ENCODE measurements at regions not wholly inside any gene's neighbourhood (a gene's known extent, or its start where the extent isn't known, plus 50 kb on each side); places are given as distances from the start of the nearest gene placed in this dataset.
"Not testable (repeated sequence)": the region's sequence is repeated elsewhere in the genome, so short reads cannot be mapped to it uniquely, and the experiment has no call there.

- no peak for DNase-seq (ENCODE audit: low spot score)
Measured at GRCh38 chr7:136325578-136325977, 348.4 kb upstream of the MTPN start.

GRCh38 chr7:136325027-136325426, 347.9 kb upstream of the MTPN start:
- DNase-seq (ENCODE audit: low spot score) = no peak

- DNase-seq (ENCODE audit: low spot score) = no peak
Measured at GRCh38 chr7:136324073-136324704, 347.0 kb upstream of the MTPN start.

GRCh38 chr7:136312592-136312991, 335.4 kb upstream of the MTPN start:
- DNase-seq (ENCODE audit: low spot score) = no peak

DNA sequence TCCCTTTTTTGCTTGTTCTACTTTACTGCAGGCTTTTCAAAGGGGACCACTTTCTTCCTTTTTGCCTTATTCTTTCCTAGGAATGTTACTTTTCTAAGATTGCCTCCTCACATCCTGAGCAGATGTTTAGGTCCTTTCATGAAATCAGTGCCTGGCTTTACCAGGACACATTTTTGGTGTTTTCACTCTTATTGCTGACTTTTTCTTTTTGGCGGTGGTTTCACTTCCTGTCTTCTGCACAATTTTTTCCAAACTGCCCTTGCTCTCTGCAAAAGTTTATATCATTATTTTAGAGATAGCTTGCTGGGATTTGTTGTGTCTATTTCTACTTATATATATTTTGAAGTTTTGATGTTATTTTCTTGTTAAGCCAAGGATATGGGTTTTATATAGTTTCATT, 332.2 kb upstream of the MTPN start:
- no peak for DNase-seq (ENCODE audit: low spot score)

- no peak for DNase-seq (ENCODE audit: low spot score)
Measured at GRCh38 chr7:136308230-136308629, 331.1 kb upstream of the MTPN start.

DNA sequence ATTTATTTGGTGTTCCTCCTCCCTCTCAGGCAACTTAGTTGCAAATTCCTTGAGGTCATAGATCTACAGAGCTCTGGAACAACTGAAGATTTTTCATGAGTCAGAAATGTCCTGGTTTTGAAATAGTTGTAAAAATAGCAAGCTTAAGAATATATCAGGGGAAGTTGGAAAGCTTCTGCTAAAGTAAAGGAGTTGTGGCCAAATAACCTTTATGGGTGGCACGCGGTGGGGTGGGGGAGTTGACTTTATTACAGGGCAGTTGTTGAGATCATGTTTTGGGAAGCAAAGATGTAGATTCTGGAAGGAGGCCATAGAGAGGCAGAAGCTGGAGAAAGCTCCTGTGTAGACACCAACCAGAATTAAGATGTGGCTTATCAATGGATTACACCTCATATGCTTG, 326.0 kb upstream of the MTPN start:
- peak; percentile 70 for DNase-seq (ENCODE audit: low spot score)

DNA sequence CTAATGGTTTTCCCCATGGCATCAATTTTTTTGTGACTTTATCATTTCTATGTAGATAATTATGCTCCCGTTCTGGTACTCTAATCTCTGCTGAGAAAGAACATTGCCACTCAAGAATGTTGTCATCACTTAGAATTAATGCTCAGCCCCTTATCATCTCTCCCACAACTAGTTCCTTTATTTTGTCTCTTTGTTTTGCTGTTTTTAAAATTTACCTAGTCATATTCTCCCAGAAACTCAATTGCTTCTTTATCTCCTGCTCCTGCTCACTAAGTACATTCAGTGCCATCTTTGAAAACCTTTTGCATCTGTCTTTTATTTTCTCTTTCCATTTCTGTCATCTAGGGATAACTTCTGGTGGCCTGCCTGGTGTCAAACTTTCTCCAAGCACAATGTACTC, 324.9 kb upstream of the MTPN start:
- DNase-seq (ENCODE audit: low spot score) = no peak

DNA sequence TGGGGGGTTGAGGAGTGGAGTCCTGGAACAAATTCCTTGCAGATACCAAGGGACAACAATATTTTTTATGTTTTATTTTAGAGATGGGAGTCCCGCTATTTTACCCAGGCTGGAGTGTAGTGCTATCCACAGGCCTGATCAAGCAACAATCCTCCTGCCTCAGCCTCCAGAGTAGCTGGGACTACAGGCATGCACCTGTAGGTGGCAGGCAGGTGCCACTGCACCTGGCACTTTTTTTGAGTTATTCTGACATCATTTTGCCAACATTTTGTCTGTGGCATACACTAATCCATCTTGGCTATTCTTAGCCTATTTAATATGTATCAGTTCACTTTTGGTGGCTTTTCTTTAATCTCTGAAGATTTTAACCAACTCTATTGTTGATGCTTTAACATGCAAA, 317.8 kb upstream of the MTPN start:
- DNase-seq (ENCODE audit: low spot score) = no peak

GRCh38 chr7:136293841-136294391, 316.8 kb upstream of the MTPN start:
- DNase-seq (ENCODE audit: low spot score) = no peak

DNA sequence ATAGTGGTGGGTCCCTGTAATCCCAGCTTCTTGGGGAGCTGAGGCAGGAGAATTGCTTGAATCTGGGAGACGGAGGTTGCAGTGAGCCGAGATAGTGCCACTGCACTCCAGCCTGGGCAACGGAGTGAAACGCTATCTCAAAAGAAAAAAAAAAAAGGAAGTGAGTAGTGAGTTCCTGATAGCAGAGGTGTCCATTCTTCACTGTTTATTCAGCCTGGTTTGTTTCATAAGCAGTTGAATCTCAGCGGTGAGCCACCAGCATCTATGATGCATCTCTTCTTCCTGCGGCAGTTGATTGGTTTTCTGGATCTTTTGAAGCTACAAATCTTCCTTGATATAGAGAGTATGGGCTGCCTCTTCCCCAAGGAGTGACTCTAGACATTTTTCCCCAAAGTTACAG, 316.1 kb upstream of the MTPN start:
- DNase-seq (ENCODE audit: low spot score) = no peak

DNA sequence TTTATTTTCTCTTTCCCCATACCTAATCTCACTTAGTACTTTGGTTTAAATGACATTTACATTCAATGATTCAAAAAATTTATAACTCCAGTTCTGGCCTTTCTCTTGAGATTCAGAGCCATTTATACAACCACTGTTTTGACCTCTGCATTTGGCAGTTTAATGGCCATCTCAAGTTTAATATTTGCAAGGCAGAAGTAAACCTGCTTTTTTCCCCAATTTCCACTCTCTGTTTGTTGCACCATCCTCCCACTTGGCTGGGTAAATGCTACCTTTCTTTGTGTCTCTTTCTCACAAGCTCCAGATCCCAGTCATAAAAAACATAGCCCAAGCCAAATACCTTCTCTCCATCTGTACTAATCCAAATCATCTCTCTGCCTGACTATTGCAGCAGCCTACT, 315.2 kb upstream of the MTPN start:
- DNase-seq (ENCODE audit: low spot score) = peak; percentile 25

- DNase-seq (ENCODE audit: low spot score) = no peak
Measured at GRCh38 chr7:136290351-136290750, 313.2 kb upstream of the MTPN start.

DNA sequence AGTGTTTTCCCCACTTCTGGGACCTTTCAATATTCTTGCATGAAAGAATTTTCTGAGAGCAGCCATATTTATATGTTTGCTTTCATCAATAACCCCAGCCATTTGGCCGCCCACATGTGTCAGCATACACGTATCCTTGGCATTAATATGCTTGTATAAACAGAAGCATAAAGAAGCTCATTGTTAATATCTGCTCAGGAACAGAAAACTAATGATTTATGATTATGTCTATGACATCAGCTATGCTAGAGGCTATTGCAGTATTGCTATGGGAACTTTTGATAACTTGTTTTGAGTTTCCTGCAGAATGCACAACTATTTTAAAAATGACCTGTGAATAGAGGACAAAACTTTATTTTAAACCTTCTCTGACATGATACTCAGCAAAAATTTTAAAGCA, 300.9 kb upstream of the MTPN start:
- peak; percentile 52 for DNase-seq (ENCODE audit: low spot score)

DNA sequence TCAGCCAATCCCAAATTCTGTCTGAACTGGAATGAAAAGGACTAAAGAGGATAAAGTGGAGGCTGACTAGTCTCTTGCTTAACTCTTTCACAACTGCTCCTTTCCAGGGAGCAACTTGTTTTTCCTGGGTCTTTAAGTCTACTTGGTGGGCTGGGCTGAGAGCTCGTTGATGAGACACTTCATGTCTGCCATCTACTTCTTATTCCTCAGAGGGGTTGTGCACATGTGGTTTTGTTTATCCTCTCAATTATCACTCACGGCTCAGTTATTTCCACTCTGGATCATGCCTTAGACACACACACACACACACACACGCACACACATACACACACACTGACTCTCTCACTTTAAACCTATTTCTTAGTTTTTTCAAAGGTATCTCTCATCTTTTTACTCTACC, 298.6 kb upstream of the MTPN start:
- DNase-seq (ENCODE audit: low spot score) = no peak

DNA sequence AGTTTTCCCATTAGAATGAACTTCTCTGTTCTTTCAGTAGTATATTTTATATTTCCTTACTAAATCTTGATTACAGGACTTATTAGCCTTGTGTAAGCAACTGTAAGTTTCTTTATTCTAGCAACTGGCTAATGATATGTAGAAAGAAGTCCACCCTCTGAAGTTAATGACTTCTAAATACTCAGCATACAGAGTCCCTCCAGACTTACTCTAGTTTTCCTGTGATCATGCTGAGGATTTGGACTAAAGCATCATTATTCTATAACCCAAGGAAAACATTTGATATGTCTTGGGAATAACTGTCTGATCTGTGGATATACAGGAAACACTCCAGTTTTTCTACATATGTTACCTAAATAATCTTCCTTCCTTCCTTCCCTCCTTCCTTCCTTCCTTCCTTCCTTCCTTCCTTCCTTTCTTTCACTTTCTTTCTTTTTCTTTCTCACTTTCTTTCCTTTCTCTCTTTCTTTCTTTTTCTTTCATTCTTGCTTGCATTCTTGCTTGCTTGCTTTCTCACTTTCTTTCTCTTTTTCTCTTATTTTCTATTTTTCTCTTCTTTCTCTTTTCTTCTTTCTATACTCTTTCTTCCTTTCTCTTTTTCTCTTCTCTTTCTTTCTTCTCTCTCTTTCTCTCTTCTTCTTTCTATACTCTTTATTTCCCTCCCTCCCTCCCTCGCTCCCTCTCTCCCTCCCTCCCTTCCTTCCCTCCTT, 297.6 kb upstream of the MTPN start:
- DNase-seq (ENCODE audit: low spot score) = no peak

GRCh38 chr7:136272934-136273333, 295.8 kb upstream of the MTPN start:
- no peak for DNase-seq (ENCODE audit: low spot score)

DNA sequence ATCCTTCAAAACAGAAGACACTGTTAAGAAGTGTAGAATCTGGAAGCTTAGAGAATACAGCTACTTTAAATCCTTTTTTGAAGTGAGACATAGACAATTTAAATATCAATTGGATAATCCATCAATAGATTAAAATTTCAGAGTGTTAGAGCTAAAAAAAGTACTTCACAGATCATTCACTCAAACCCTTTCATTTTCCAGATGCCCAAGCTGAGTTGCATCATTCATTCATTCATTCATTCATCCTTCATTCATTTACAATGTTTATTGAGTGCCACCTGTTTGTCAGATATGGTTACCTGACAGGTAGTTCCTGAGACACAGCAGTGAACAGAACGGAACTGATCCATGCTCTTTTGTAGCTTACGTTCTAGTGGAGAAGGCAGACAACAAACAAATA, 290.7 kb upstream of the MTPN start:
- DNase-seq (ENCODE audit: low spot score) = no peak

DNA sequence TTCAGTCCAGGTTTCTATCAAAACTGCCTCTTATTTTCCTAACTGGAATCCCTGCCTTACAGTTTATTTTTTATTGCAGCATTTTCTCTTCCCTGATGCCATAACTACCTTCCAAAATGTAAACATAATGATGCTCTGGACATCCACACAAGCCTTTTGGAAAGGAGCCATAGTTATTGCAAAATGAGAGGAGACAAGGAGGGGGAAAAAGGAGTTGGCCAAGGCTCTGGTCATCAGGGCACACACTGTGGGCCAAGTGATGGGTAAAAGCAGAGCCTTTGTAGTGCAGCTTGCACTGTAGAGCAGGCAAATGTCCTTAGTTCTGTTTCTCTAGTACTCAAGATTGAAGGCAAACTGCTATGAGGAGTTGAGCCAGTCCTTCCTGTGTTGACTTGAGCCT, 289.3 kb upstream of the MTPN start:
- no peak for DNase-seq (ENCODE audit: low spot score)

- DNase-seq (ENCODE audit: low spot score) = not testable (repeated sequence)
Measured at GRCh38 chr7:136264304-136264703, 287.1 kb upstream of the MTPN start.

DNA sequence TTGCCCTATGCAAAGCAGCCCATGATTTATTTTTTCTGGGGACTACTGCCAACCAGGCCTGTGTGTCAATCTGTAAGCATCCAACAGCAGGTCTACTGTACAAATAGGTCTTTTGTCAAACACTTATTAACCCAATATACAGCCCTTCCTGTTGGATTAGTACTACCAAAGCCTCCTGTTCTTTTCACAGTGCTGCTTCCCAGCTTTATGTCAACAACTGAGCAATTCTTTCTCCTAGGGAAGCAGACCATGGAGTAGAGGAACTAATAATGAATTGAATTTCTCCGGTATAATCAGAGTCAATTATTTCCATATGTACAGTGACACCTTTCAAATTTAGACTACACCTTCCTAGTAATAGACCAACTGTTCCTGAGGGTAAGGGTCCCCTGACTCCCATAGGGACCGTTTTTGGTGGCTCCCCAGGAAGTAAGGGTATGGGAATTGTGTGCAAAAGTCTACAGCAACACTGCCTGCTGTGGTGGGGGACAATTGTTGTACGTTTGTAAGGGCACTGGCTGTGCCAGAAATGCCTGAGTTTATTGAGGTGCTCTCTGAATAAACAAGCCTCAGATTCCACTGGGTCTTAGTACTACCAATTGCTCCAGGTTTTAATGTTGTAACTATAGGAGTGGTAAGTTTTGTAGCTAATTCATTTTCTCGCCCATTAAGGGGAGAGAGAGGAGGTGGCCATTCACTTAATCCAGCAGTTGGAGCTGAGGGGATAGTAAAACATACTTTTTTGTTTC, 286.1 kb upstream of the MTPN start:
- not testable (repeated sequence) for DNase-seq (ENCODE audit: low spot score)

GRCh38 chr7:136260591-136260990, 283.4 kb upstream of the MTPN start:
- not testable (repeated sequence) for DNase-seq (ENCODE audit: low spot score)

- no peak for DNase-seq (ENCODE audit: low spot score)
Measured at GRCh38 chr7:136259074-136259473, 281.9 kb upstream of the MTPN start.
